NCI-H1105 treated with DMSO at 0.1 percent for 48 hours (cell line): ENCODE measurements at regions not wholly inside any gene's neighbourhood (a gene's known extent, or its start where the extent isn't known, plus 50 kb on each side); places are given as distances from the start of the nearest gene placed in this dataset.
A peak's percentile ranks its signal among the peaks of the same experiment; 100 is the strongest.
"Not testable (repeated sequence)": the region's sequence is repeated elsewhere in the genome, so short reads cannot be mapped to it uniquely, and the experiment has no call there.

Experiments
- DNase-seq: peaks from one replicate; lab custom pipeline; 2025; lab: John Stamatoyannopoulos, UW

GRCh38 chr5:124796495-124796894 lies 50.1 kb upstream of the ZNF608 start:
- DNase-seq, result no peak

GRCh38 chr5:124797665-124798087 lies 51.2 kb upstream of the ZNF608 start:
- no peak for DNase-seq

GRCh38 chr5:124798890-124799289 lies 52.5 kb upstream of the ZNF608 start:
- DNase-seq, result no peak

- DNase-seq, result no peak
These were observed 55.1 kb upstream of the ZNF608 start for GRCh38 chr5:124801551-124801950.

GRCh38 chr5:124803617-124804323 lies 57.3 kb upstream of the ZNF608 start:
- no peak for DNase-seq

GRCh38 chr5:124806026-124806372 lies 59.6 kb upstream of the ZNF608 start:
- no peak for DNase-seq

- DNase-seq, result peak; percentile 93
These were observed 60.1 kb upstream of the ZNF608 start for GRCh38 chr5:124806373-124807077.

GRCh38 chr5:124808842-124809268 lies 62.4 kb upstream of the ZNF608 start:
- DNase-seq, result no peak

GRCh38 chr5:124810396-124811006 lies 64.1 kb upstream of the ZNF608 start:
- no peak for DNase-seq

- DNase-seq, result no peak
These were observed 66.4 kb upstream of the ZNF608 start for GRCh38 chr5:124812771-124813358.

GRCh38 chr5:124816381-124816780 lies 69.9 kb upstream of the ZNF608 start:
- DNase-seq, result no peak

GRCh38 chr5:124819201-124819600 lies 72.8 kb upstream of the ZNF608 start:
- no peak for DNase-seq

GRCh38 chr5:124822647-124823046 lies 76.2 kb upstream of the ZNF608 start:
- DNase-seq, result no peak

- no peak for DNase-seq
These were observed 76.9 kb upstream of the ZNF608 start for GRCh38 chr5:124823380-124823779.

- no peak for DNase-seq
These were observed 78.3 kb upstream of the ZNF608 start for GRCh38 chr5:124824637-124825158.

GRCh38 chr5:124825250-124825982 lies 79.0 kb upstream of the ZNF608 start:
- no peak for DNase-seq

- DNase-seq, result no peak
These were observed 79.5 kb upstream of the ZNF608 start for GRCh38 chr5:124825983-124826337.

GRCh38 chr5:124828731-124829234 lies 82.3 kb upstream of the ZNF608 start:
- DNase-seq, result no peak

GRCh38 chr5:124831687-124832240 lies 85.3 kb upstream of the ZNF608 start:
- no peak for DNase-seq

- no peak for DNase-seq
These were observed 86.1 kb upstream of the ZNF608 start for GRCh38 chr5:124832510-124832909.

GRCh38 chr5:124836314-124836713 lies 89.9 kb upstream of the ZNF608 start:
- not testable (repeated sequence) for DNase-seq
